ENCODE measurements at regions not wholly inside any gene's neighbourhood (a gene's known extent, or its start where the extent isn't known, plus 50 kb on each side); places are given as distances from the start of the nearest gene placed in this dataset.

- Histone ChIP-seq H3K4me2 (ENCODE audit: insufficient read depth, low read length) (no peak overlapping the region), H3K79me2 (ENCODE audit: control insufficient read depth, insufficient read depth, low read length) (no peaks in the 10 kb centered on the region), H3K9ac (ENCODE audit: insufficient read depth in 1 of 2, low read depth in 2 of 2, low read length in 2 of 2) (no peak overlapping the region), H3K36me3 (ENCODE audit: control insufficient read depth, insufficient read depth, low read length) (no peaks in the 10 kb centered on the region), H3K27me3 (ENCODE audit: control insufficient read depth in 2 of 2, insufficient read depth in 2 of 2, low read length in 2 of 2) (no peaks in the 10 kb centered on the region), H3K4me1 (replicated peaks in 1 of 2; ENCODE audit: control insufficient read depth in 2 of 2, insufficient read depth in 2 of 2, low read length in 2 of 2) (no peaks in the 10 kb centered on the region), H4K20me1 (replicated peaks; ENCODE audit: control insufficient read depth, insufficient read depth, low read length) (no peaks in the 10 kb centered on the region), H3K9me1 (ENCODE audit: control insufficient read depth, insufficient read depth, low read length) (no peaks in the 10 kb centered on the region), H3K27ac (ENCODE audit: extremely low read depth, low read depth, low read length) (no peak overlapping the region), H3K9me3 (replicated peaks; ENCODE audit: control insufficient read depth, insufficient read depth, low read depth, low read length) (no peaks in the 10 kb centered on the region), H2AFZ (ENCODE audit: low read depth, low read length) (no peak overlapping the region), H3K4me3 (no peak overlapping the region)
- intact Hi-C loops (cut with micrococcal nuclease) (no loop called here), in situ Hi-C loops (cut with MboI) (no loop called here)
- POLR2A ChIA-PET = no interaction called here
- no TSS peak for BruUV-seq (replicated peaks)
- WGBS (ENCODE audit: insufficient coverage, low coverage, missing lambda C conversion rate) = 1% methylated on average over 9 of the region's 9 CpGs
- FAIRE-seq (no peak), ATAC-seq (no peak), DNase-seq (ENCODE audit: extremely low read depth in 1 of 4, low spot score in 3 of 4) (no peak)
- CTCF ChIA-PET (ENCODE audit: low intra/inter-chr PET ratio) = no interaction called here
- no peak for TF ChIP-seq NCOA1 (IDR thresholded peaks at IDR 0.05; ENCODE audit: low read depth)
- TF ChIP-seq HBP1 (CRISPR knock-in tag; IDR thresholded peaks at IDR 0.05) = no peak
- no peak for TF ChIP-seq RAD21 (CRISPR knock-in tag; conservative IDR thresholded peaks at IDR 0.05 in 1 of 2, IDR thresholded peaks at IDR 0.05 in 1 of 2)
- no peak for TF ChIP-seq MLLT1 (IDR thresholded peaks at IDR 0.05)
- TF ChIP-seq BACH1 (tag; IDR thresholded peaks at IDR 0.05) = no peak
- no peak for TF ChIP-seq GTF3C2 (IDR thresholded peaks at IDR 0.05; ENCODE audit: borderline replicate concordance, extremely low read depth, insufficient read length)
- no peak for TF ChIP-seq SRF (CRISPR knock-in tag; IDR thresholded peaks at IDR 0.05)
- no peak for TF ChIP-seq ZNF589 (CRISPR knock-in tag; IDR thresholded peaks at IDR 0.05; ENCODE audit: low read depth)
- no peak for TF ChIP-seq ZNF655 (CRISPR knock-in tag; IDR thresholded peaks at IDR 0.05)
- no peak for TF ChIP-seq CBX5 (IDR thresholded peaks at IDR 0.05; ENCODE audit: borderline replicate concordance, low read depth)
- no peak for TF ChIP-seq ZNF764 (CRISPR knock-in tag; IDR thresholded peaks at IDR 0.05; ENCODE audit: low read depth)
- TF ChIP-seq PTBP1 (IDR thresholded peaks at IDR 0.05; ENCODE audit: low read depth, low read length) = no peak
- no peak for TF ChIP-seq FOS (IDR thresholded peaks at IDR 0.05; ENCODE audit: extremely low read depth, insufficient read length)
- TF ChIP-seq E2F1 (CRISPR knock-in tag; IDR thresholded peaks at IDR 0.05) = no peak
Measured at GRCh38 chr3:66761093-66761780, 236.9 kb upstream of the KBTBD8 start.
